ENCODE measurements at regions not wholly inside any gene's neighbourhood (a gene's known extent, or its start where the extent isn't known, plus 50 kb on each side); places are given as distances from the start of the nearest gene placed in this dataset.

GRCh38 chr13:63190219-63190618 is 1774.6 kb upstream of the PCDH20 start:
- ChIA-PET POLR2A (no interaction called here), CTCF (no interaction called here)
- no peak for DNase-seq (ENCODE audit: extremely low spot score)
- TF ChIP-seq, protein P1, sequence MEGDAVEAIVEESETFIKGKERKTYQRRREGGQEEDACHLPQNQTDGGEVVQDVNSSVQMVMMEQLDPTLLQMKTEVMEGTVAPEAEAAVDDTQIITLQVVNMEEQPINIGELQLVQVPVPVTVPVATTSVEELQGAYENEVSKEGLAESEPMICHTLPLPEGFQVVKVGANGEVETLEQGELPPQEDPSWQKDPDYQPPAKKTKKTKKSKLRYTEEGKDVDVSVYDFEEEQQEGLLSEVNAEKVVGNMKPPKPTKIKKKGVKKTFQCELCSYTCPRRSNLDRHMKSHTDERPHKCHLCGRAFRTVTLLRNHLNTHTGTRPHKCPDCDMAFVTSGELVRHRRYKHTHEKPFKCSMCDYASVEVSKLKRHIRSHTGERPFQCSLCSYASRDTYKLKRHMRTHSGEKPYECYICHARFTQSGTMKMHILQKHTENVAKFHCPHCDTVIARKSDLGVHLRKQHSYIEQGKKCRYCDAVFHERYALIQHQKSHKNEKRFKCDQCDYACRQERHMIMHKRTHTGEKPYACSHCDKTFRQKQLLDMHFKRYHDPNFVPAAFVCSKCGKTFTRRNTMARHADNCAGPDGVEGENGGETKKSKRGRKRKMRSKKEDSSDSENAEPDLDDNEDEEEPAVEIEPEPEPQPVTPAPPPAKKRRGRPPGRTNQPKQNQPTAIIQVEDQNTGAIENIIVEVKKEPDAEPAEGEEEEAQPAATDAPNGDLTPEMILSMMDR (IDR thresholded peaks at IDR 0.05; ENCODE audit: control extremely low read depth, extremely low read depth, low read depth, missing control alignments): no peak

DNA sequence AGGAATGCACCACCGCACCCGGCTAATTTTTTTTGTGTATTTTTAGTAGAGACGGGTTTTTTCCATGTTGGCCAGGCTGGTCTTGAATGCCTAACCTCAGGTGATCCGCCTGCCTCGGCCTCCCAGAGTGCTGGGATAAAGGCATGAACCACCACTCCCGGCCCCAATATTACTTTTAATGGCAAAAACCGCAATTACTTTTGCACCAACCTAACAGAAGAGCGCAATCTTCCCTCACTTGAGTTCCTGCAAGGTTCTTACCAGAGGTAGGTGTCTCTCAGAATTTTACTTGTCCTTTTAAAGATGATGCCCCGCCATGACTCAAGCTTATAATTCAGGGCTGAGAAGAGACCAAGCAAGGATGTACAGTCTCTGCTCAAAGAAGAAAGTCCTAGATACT is 1774.1 kb upstream of the PCDH20 start:
- TF ChIP-seq, protein P1 (IDR thresholded peaks at IDR 0.05; ENCODE audit: control extremely low read depth, extremely low read depth, low read depth, missing control alignments): no peak
- POLR2A ChIA-PET: no interaction called here
- CTCF ChIA-PET: no interaction called here
- DNase-seq (ENCODE audit: extremely low spot score): no peak

GRCh38 chr13:63184693-63185092 is 1769.0 kb upstream of the PCDH20 start:
- DNase-seq (ENCODE audit: extremely low spot score): no peak
- TF ChIP-seq, protein P1 (IDR thresholded peaks at IDR 0.05; ENCODE audit: control extremely low read depth, extremely low read depth, low read depth, missing control alignments): no peak
- POLR2A ChIA-PET: no interaction called here
- CTCF ChIA-PET: no interaction called here

- ChIA-PET POLR2A (no interaction called here), CTCF (no interaction called here)
- TF ChIP-seq, protein P1 (IDR thresholded peaks at IDR 0.05; ENCODE audit: control extremely low read depth, extremely low read depth, low read depth, missing control alignments): no peak
- DNase-seq (ENCODE audit: extremely low spot score): no peak
Observed at GRCh38 chr13:63175536-63175935, 1759.9 kb upstream of the PCDH20 start.

DNA sequence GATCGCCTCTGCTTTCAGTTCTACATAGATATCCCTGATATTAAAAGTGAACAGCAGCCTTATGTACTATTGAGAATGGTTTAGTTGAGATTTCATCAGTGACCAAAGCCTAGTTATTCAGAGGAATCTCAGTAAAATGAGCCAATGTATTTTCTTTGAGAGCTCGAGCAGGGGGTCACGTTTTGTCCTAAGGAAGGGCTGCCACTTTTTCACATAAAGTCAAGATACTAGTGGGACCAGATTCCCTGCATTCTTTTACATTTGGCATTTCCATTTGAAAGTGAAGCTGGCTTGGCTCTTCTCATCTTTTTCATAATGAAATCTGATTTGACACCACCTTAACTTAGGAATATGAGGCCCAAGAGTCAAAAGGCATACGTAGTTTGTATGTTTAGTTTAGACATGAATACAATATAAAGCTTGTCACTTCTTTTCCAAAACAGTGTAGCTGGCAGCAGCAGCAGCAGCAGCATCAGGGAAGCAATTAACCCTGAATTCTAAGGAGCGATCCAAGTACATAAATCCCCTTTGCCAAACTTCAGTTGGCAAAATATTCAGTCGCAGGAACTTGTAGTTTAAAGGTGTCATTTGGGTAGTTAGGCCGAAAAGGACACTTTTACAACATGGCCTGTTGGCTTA is 1752.2 kb upstream of the PCDH20 start:
- POLR2A ChIA-PET: no interaction called here
- CTCF ChIA-PET: interaction anchor here (1.1 kb wide), 1 partner anchor 24 kb away, joined by 3 read pairs; no protein-coding TSS in a partner anchor
- TF ChIP-seq, protein P1 (IDR thresholded peaks at IDR 0.05; ENCODE audit: control extremely low read depth, extremely low read depth, low read depth, missing control alignments): no peak
- DNase-seq (ENCODE audit: extremely low spot score): no peak

DNA sequence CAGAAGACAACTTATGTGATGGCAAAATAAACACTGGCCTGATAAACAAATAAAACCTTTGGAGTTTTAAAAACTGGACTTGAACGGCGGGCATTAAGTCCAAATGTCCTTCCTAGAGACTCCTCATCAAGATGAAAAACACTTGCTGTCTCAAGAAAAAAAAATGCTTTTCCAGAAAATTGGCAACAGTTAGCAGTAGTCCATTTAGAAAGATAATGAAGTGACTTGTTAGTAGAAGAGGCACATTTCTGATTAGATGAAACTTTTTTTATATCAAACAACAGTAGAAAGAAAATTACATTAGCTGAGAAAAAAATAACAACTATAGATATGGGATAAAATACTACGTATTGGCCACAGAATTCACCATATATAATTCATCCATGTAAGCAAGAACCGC is 1750.7 kb upstream of the PCDH20 start:
- CTCF ChIA-PET: no interaction called here
- DNase-seq (ENCODE audit: extremely low spot score): no peak
- TF ChIP-seq, protein P1 (IDR thresholded peaks at IDR 0.05; ENCODE audit: control extremely low read depth, extremely low read depth, low read depth, missing control alignments): no peak
- POLR2A ChIA-PET: no interaction called here

DNA sequence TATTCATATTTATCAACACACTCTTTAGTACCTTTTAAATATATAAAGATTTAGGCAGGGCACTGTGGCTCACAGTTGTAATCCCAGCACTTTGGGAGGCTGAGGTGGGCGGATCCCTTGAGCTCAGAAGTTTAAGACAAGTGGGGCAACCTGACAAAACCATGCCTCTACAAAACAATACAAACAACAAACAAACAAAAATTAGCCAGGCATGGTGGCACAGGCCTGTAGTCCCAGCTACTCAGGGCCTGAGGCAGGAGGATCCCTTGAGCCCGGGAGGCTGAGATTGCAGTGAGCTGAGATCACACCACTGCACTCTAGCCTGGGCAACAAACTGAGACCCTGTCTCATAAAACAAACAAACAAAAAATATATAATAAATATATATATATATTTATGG is 1748.3 kb upstream of the PCDH20 start:
- DNase-seq (ENCODE audit: extremely low spot score): no peak

More for the DNA sequence above, 1748.3 kb upstream of the PCDH20 start:
- TF ChIP-seq, protein P1 (IDR thresholded peaks at IDR 0.05; ENCODE audit: control extremely low read depth, extremely low read depth, low read depth, missing control alignments): no peak
- ChIA-PET POLR2A (no interaction called here), CTCF (no interaction called here)
